Duodenal mucosa (tissue), 2 donors: ENCODE measurements at regions not wholly inside any gene's neighbourhood (a gene's known extent, or its start where the extent isn't known, plus 50 kb on each side); places are given as distances from the start of the nearest gene placed in this dataset.

Experiments
- H3K27ac ChIP-seq: one replicate; pipeline ENCODE4 v1.7.0; 2013; ENCODE audit warnings: low read depth, low read length
- H3K27me3 ChIP-seq, 2 donors: one replicate each; pipeline ENCODE4 v1.7.0; 2013; ENCODE audit warnings: low read length in 2 of 2, control low read depth in 1 of 2; ENCODE audit not compliant: insufficient read depth in 2 of 2, control insufficient read depth in 1 of 2
- H3K36me3 ChIP-seq, 2 donors: one replicate each; pipeline ENCODE4 v1.7.0; 2013; ENCODE audit warnings: low read length in 2 of 2, control low read depth in 1 of 2; ENCODE audit not compliant: insufficient read depth in 2 of 2, control insufficient read depth in 1 of 2
- H3K4me1 ChIP-seq, 2 donors: one replicate each; pipeline ENCODE4 v1.7.0; 2013; ENCODE audit warnings: low read length in 2 of 2, control low read depth in 1 of 2; ENCODE audit not compliant: insufficient read depth in 2 of 2, control insufficient read depth in 1 of 2
- H3K4me3 ChIP-seq, 2 donors: one replicate each; pipeline ENCODE4 v1.7.0; 2013; ENCODE audit warnings: low read length in 2 of 2, low read depth in 1 of 2
- H3K9ac ChIP-seq, 2 donors: one replicate each; pipeline ENCODE4 v1.7.0; 2013; ENCODE audit warnings: low read length in 2 of 2, low read depth in 1 of 2
- H3K9me3 ChIP-seq, 2 donors: one replicate each; pipeline ENCODE4 v1.7.0; 2013; ENCODE audit warnings: low read length in 2 of 2, control low read depth in 1 of 2; ENCODE audit not compliant: control insufficient read depth in 1 of 2

GRCh38 chrX:20362268-20363267 is 95.9 kb upstream of the RPS6KA3 start:
- peak overlapping the region in 1 of 2 donors; percentile 39 for H3K9ac ChIP-seq
- H3K27ac ChIP-seq = peak overlapping the region; percentile 3

DNA sequence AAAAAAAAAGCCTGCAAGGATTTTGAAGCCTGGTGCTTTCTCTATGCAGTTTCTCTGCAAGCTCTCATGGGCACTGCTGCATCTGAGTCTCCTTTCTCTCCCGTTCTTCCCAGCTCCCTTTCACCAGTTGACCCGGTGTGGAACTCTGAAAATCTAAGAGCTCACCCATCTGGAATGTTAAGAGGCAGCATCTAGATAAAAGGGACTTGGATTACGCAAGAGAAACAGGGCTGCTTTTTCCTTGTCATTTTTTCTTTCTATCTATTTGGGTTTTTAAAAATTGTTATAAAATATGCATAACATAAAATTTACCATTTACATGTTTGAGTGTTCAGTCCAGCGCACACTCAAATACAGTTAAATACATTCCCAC is 95.2 kb upstream of the RPS6KA3 start:
- Histone ChIP-seq H3K4me3 (peak overlapping the region in 1 of 2 donors; percentile 15), H3K27me3 (no peaks in the 10 kb centered on the region), H3K36me3 (no peaks in the 10 kb centered on the region), H3K9me3 (no peaks in the 10 kb centered on the region), H3K27ac (no peak overlapping the region), H3K4me1 (peaks cover 20 to 25% of the 10 kb centered on the region in 2 donors), H3K9ac (no peak overlapping the region)

More at GRCh38 chrX:20362268-20363267, 95.9 kb upstream of the RPS6KA3 start:
- H3K9me3 ChIP-seq = no peaks in the 10 kb centered on the region
- H3K27me3 ChIP-seq = no peaks in the 10 kb centered on the region
- no peak overlapping the region for H3K4me3 ChIP-seq
- H3K4me1 ChIP-seq = peaks cover 20 to 25% of the 10 kb centered on the region in 2 donors
- no peaks in the 10 kb centered on the region for H3K36me3 ChIP-seq

DNA sequence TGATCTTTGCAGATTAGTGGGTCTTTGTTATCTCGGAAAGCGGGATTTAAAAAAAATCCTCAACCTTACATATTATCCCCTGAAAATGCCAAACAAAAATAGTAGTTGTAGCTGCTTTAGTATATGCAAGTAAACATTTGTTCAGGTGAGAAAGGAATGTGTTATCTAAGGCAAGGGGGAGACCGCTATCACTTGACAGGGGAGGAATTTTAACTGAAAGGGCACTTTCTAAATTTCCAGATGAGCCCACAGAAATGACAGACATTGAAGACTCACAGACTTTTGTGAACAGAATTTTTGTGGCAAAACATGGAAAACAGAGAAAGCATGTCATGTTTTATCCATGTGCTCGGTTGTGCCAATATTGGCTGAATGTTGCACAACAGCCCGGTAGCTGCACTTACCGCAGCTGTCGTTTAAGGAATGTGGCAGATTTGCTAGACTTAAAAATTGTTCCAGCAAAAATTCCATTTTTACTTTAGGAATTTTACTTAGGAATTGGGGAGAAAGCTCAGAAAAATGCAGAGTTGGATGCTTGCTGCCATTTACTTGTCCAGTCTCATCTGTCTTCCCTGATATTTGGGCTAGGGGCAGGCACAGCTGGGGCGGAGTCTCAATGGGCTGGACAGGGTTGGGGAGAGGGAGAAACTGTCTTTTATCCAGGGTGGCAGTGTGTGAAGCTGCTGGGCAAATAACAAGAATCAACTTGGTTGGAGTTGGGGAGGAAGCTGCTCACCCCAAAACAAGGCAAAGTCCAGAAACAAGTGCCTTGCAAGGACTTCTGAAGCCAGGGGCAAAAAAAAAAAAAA is 94.6 kb upstream of the RPS6KA3 start:
- H3K27ac ChIP-seq = no peak overlapping the region
- H3K36me3 ChIP-seq = no peaks in the 10 kb centered on the region
- no peak overlapping the region for H3K9ac ChIP-seq
- peaks cover 20 to 25% of the 10 kb centered on the region in 2 donors for H3K4me1 ChIP-seq
- H3K27me3 ChIP-seq = no peaks in the 10 kb centered on the region
- H3K9me3 ChIP-seq = no peaks in the 10 kb centered on the region
- H3K4me3 ChIP-seq = peak overlapping the region; percentile 10 to 15

GRCh38 chrX:20355187-20355586 is 88.5 kb upstream of the RPS6KA3 start:
- Histone ChIP-seq H3K9me3 (no peaks in the 10 kb centered on the region), H3K27me3 (no peaks in the 10 kb centered on the region), H3K4me1 (no peaks in the 10 kb centered on the region), H3K9ac (no peak overlapping the region), H3K4me3 (no peak overlapping the region), H3K36me3 (no peaks in the 10 kb centered on the region), H3K27ac (no peak overlapping the region)

GRCh38 chrX:20354505-20354904 is 87.8 kb upstream of the RPS6KA3 start:
- no peak overlapping the region for H3K27ac ChIP-seq
- no peaks in the 10 kb centered on the region for H3K36me3 ChIP-seq
- no peaks in the 10 kb centered on the region for H3K27me3 ChIP-seq
- no peaks in the 10 kb centered on the region for H3K4me1 ChIP-seq
- no peak overlapping the region for H3K4me3 ChIP-seq
- H3K9ac ChIP-seq = no peak overlapping the region
- H3K9me3 ChIP-seq = no peaks in the 10 kb centered on the region

DNA sequence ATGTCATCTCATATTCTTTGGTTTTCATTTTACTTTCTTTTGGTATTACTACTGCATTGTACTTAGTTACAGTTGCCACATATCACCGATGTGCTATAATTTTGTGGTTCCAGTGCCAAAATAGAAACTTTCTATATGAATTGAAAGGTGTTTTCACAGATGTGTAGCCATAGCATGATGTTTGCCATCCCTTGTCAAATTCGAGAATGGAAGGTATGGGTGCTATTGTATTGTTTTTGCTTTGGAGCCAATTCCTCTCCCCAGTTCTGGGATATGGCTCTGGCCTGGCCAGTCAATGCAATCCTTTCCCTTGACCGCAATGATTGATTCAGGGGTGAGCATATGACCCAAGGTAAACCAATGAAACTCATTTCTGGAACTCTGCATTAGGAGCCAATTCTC is 86.2 kb upstream of the RPS6KA3 start:
- no peaks in the 10 kb centered on the region for H3K4me1 ChIP-seq
- no peaks in the 10 kb centered on the region for H3K9me3 ChIP-seq
- no peaks in the 10 kb centered on the region for H3K27me3 ChIP-seq
- H3K36me3 ChIP-seq = no peaks in the 10 kb centered on the region
- no peak overlapping the region for H3K9ac ChIP-seq
- no peak overlapping the region for H3K27ac ChIP-seq
- no peak overlapping the region for H3K4me3 ChIP-seq

- Histone ChIP-seq H3K27me3 (no peaks in the 10 kb centered on the region), H3K27ac (no peak overlapping the region), H3K4me1 (no peaks in the 10 kb centered on the region), H3K9me3 (no peaks in the 10 kb centered on the region), H3K4me3 (no peak overlapping the region), H3K9ac (no peak overlapping the region), H3K36me3 (no peaks in the 10 kb centered on the region)
Observed at GRCh38 chrX:20352504-20352903, 85.8 kb upstream of the RPS6KA3 start.

DNA sequence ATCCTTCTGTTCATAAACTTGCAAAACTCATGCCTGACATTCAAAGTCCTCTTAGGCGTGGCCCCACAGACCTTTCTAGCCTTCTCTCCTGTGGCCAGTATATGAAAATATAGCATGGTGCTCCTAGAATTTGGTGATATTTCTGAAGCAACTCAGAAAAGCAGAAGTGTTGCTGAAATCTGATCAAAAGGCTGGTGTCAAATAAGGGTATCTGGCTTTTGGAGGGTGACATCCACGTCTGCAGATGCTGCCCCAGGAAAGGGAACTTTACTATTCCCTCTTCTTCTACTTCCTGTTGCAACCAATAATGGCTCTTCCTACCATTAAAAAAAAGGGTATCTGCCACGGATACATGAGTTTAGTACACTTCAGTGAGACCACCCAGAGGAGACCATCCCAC is 83.9 kb upstream of the RPS6KA3 start:
- Histone ChIP-seq H3K36me3 (no peaks in the 10 kb centered on the region), H3K4me3 (no peak overlapping the region), H3K9me3 (no peaks in the 10 kb centered on the region), H3K27ac (no peak overlapping the region), H3K4me1 (no peaks in the 10 kb centered on the region), H3K9ac (no peak overlapping the region), H3K27me3 (no peaks in the 10 kb centered on the region)

GRCh38 chrX:20348139-20348538 is 81.4 kb upstream of the RPS6KA3 start:
- no peak overlapping the region for H3K4me3 ChIP-seq
- no peaks in the 10 kb centered on the region for H3K4me1 ChIP-seq
- H3K27ac ChIP-seq = no peak overlapping the region
- H3K36me3 ChIP-seq = no peaks in the 10 kb centered on the region
- H3K9ac ChIP-seq = no peak overlapping the region
- H3K9me3 ChIP-seq = no peaks in the 10 kb centered on the region
- H3K27me3 ChIP-seq = no peaks in the 10 kb centered on the region

DNA sequence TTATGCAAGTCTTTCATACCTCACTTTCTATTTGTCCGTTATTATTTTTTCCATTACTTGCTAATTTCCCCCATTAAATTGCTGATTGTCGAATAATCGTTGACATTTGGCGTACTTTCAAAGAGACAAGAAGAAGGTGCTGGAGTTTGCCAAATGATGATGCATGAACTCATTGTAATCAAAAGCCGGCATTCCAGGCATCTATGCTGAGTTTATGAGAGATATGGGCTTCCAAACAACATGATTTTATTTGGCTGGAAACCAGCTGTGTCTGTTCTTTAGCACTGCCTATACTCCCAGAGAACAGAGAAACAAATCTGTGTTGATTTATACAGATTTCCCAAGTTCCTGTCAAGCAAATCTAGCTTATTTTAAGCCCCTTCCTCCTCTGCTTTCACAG is 80.8 kb upstream of the RPS6KA3 start:
- H3K9ac ChIP-seq = no peak overlapping the region
- no peaks in the 10 kb centered on the region for H3K4me1 ChIP-seq
- H3K27ac ChIP-seq = no peak overlapping the region
- H3K9me3 ChIP-seq = no peaks in the 10 kb centered on the region
- H3K4me3 ChIP-seq = no peak overlapping the region
- H3K27me3 ChIP-seq = no peaks in the 10 kb centered on the region
- H3K36me3 ChIP-seq = no peaks in the 10 kb centered on the region
